K562 (cell line): ENCODE measurements at regions not wholly inside any gene's neighbourhood (a gene's known extent, or its start where the extent isn't known, plus 50 kb on each side); places are given as distances from the start of the nearest gene placed in this dataset.

Experiments used
- ATAC-seq: fragments of 200-7000 bp; cut with Tn5 transposase; 3 replicates; pipeline ENCODE4 v1.9.1; 2020; ENCODE audit warnings: moderate library complexity
- BruUV-seq: library from RNA; stranded (reverse); fragments of 400-500 nt; replicated peaks from 2 replicates; lab custom pipeline; 2021; lab: Mats Ljungman, UMichigan
- CTCF ChIA-PET: fragments of 300-600 bp; formaldehyde crosslinking; extraction: SDS; loops from one replicate; lab custom pipeline; 2021; ENCODE audit warnings: low intra/inter-chr PET ratio; lab: Yijun Ruan, JAX
- POLR2A ChIA-PET: fragments of 300-600, 350-650 bp; sonication (Branson Sonifier 250); formaldehyde crosslinking; extraction: SDS; loops from one replicate; lab custom pipeline; 2021; ENCODE audit warnings: antibody characterized with exemption, inconsistent platforms; lab: Yijun Ruan, JAX
- DNase-seq, 4 experiments: peaks; one replicate each; pipeline versions ENCODE4 v3.0.0 to v3.0.0-alpha.2; 2011 to 2018; ENCODE audit warnings: low spot score in 3 of 4, mixed read lengths in 3 of 4; ENCODE audit errors: extremely low read depth in 1 of 4
- FAIRE-seq: peaks from 2 replicates; lab custom pipeline; 2011; peaks lifted over from hg19 to GRCh38; lab: Jason Lieb, UNC
- H2AFZ ChIP-seq: 2 replicates; pipeline ENCODE4 v1.6.0; 2011; ENCODE audit warnings: low read depth, low read length, control low read depth, inconsistent platforms
- H3K27ac ChIP-seq: fragments of 200-600 bp; 3 replicates; pipeline ENCODE4 v1.8.0; 2011; ENCODE audit warnings: low read depth, mild to moderate bottlenecking, control low read depth, inconsistent platforms, low read length, moderate library complexity, mixed read lengths; ENCODE audit errors: extremely low read depth
- H3K27me3 ChIP-seq, 2 experiments: fragments of 300-600 bp in 1 of 2; 2 replicates in 1 of 2; 3 replicates in 1 of 2; pipeline versions ENCODE4 v1.6.0 to v1.8.0; 2011; ENCODE audit warnings: inconsistent platforms in 2 of 2, low read length in 2 of 2, mild to moderate bottlenecking in 1 of 2, mixed read lengths in 1 of 2, moderate library complexity in 1 of 2; ENCODE audit not compliant: control insufficient read depth in 2 of 2, insufficient read depth in 2 of 2
- H3K36me3 ChIP-seq: fragments of 300-600 bp; 3 replicates; pipeline ENCODE4 v1.8.0; 2011; ENCODE audit warnings: mild to moderate bottlenecking, low read length, inconsistent platforms; ENCODE audit not compliant: control insufficient read depth, insufficient read depth
- H3K4me1 ChIP-seq, 2 experiments: fragments of 200-600 bp in 1 of 2; replicated peaks in 1 of 2; 2 replicates in 1 of 2; 3 replicates in 1 of 2; pipeline versions ENCODE4 v1.5.1 to v1.8.0; 2011; ENCODE audit warnings: inconsistent platforms in 2 of 2, low read length in 2 of 2, mild to moderate bottlenecking in 1 of 2, mixed read lengths in 1 of 2, moderate library complexity in 1 of 2; ENCODE audit not compliant: control insufficient read depth in 2 of 2, insufficient read depth in 2 of 2
- H3K4me2 ChIP-seq: 2 replicates; pipeline ENCODE4 v1.6.1; 2011; ENCODE audit warnings: low read length, control low read depth, inconsistent platforms, mixed read lengths; ENCODE audit not compliant: insufficient read depth
- H3K4me3 ChIP-seq: fragments of 200-600 bp; sonication (generic), shearing (Covaris generic); 2 replicates; pipeline ENCODE4 v1.5.1; 2016; ENCODE audit warnings: control low read depth, inconsistent platforms
- H3K79me2 ChIP-seq: fragments of 200-600 bp; 3 replicates; pipeline ENCODE4 v1.8.0; 2011; ENCODE audit warnings: low read length, inconsistent platforms; ENCODE audit not compliant: control insufficient read depth, insufficient read depth
- H3K9ac ChIP-seq, 2 experiments: 2 replicates each; pipeline versions ENCODE4 v1.6.0 to v1.6.1; 2011; ENCODE audit warnings: low read depth in 2 of 2, low read length in 2 of 2, control low read depth in 1 of 2, inconsistent platforms in 1 of 2, mild to moderate bottlenecking in 1 of 2, mixed read lengths in 1 of 2; ENCODE audit not compliant: insufficient read depth in 1 of 2
- H3K9me1 ChIP-seq: one replicate; pipeline ENCODE4 v1.6.0; 2011; ENCODE audit warnings: inconsistent platforms, mild to moderate bottlenecking, low read length, moderate library complexity; ENCODE audit not compliant: control insufficient read depth, insufficient read depth
- H3K9me3 ChIP-seq: replicated peaks from 2 replicates; pipeline ENCODE4 v1.5.1; 2011; ENCODE audit warnings: low read depth, low read length, inconsistent platforms; ENCODE audit not compliant: control insufficient read depth, insufficient read depth
- H4K20me1 ChIP-seq: replicated peaks from 2 replicates; pipeline ENCODE4 v1.6.1; 2011; ENCODE audit warnings: low read length, inconsistent platforms, mixed read lengths; ENCODE audit not compliant: control insufficient read depth, insufficient read depth
- DPF2 ChIP-seq: fragments of 450-650 bp; IDR thresholded peaks from 2 replicates; pipeline ENCODE4 v1.6.1; 2016
- MEIS2 ChIP-seq: fragments of 450-650 bp; IDR thresholded peaks from 2 replicates; pipeline ENCODE4 v1.6.1; 2014; ENCODE audit warnings: mild to moderate bottlenecking; ENCODE audit not compliant: partially characterized antibody
- ZNF282 ChIP-seq: sonication (generic); formaldehyde crosslinking; IDR thresholded peaks from 2 replicates; pipeline ENCODE4 v1.8.1; 2023; ENCODE audit warnings: missing genetic modification reagents
- WGBS: fragments of 100-300 bp; shearing (Covaris generic); methylation state at CpG from one replicate; pipeline ENCODE4 v1.1.6; 2016; ENCODE audit warnings: low coverage, mixed read lengths; ENCODE audit not compliant: insufficient coverage; ENCODE audit errors: missing lambda C conversion rate; 5-methylcytosine and 5-hydroxymethylcytosine counted together
- in situ Hi-C: fragments of 300-500 bp; cut with MboI; formaldehyde crosslinking; loops from 4 replicates; pipeline ENCODE4 v1.15.0; 2018; ENCODE audit warnings: inconsistent platforms, mixed read lengths
- intact Hi-C: fragments of 100-400 bp; cut with micrococcal nuclease; formaldehyde crosslinking; loops from 2 replicates; pipeline ENCODE4 v1.14.2; 2022
- TF ChIP-seq, protein P1 (sequence below): fragments of 450-650 bp; formaldehyde crosslinking; IDR thresholded peaks from 2 replicates; pipeline ENCODE4 v1.4.0; 2020; ENCODE audit warnings: mild to moderate bottlenecking, mixed read lengths

DNA sequence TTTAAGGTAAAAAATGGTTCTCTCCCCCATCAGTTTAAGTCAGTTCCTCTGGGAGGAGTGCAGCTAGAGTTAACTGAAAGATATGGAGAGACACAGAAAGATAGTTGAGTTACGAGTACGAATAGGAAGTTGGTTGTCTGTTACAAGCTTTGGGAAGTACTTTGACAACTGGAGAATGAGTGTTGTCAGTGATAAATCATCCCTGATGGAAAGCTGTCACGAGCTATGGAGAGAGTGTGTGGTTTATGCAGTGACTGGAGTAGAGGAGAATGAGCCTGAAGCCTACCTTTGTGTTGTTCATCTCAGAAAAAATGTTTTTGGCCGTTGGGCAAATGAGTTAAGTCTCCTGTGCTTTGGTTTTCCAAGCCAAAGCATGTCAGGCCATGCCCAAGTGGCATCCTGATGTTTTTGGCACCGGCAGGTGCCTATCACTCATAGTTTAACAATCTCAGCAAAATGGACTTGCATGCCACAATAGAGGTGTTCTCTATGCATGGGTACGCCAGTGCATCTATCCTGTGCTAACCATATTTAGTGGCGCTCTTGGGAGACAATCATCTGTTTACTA is 350.2 kb downstream of the IRS2 start:
- Histone ChIP-seq H3K9ac (no peak overlapping the region), H3K36me3 (no peaks in the 10 kb centered on the region), H3K9me1 (no peaks in the 10 kb centered on the region), H2AFZ (no peak overlapping the region), H3K4me1 (no peaks in the 10 kb centered on the region), H3K4me3 (no peak overlapping the region), H3K27me3 (no peaks in the 10 kb centered on the region), H3K27ac (no peak overlapping the region), H3K4me2 (no peak overlapping the region), H4K20me1 (no peaks in the 10 kb centered on the region), H3K9me3 (no peaks in the 10 kb centered on the region), H3K79me2 (no peaks in the 10 kb centered on the region)
- ChIA-PET POLR2A (no interaction called here), CTCF (no interaction called here)
- 1% methylated on average over 7 of the region's 7 CpGs for WGBS
- in situ Hi-C loops (no loop called here), intact Hi-C loops (no loop called here)
- no TSS peak for BruUV-seq
- no peak for ATAC-seq
- FAIRE-seq, result no peak
- TF ChIP-seq MEIS2, result peak; percentile 3
- no peak for TF ChIP-seq ZNF282 (CRISPR knock-in tag)
- DNase-seq, result no peak

DNA sequence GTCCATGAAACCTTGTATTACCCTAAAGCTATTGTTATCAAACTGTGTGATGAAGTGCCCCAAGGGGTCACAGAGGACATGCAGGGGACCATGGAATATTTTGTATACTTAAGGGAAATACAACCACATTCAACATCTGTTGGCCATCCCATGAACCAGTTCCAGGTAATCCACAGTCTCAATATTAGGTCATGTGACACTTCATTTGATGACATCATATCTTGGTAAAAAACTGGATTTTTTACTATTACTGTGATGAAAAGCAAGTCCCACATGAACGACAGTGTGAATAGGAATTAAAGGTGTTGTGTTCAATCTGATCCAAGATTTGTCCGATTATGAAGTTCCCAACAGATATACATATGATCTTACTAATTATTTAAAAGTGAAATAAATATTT is 355.2 kb downstream of the IRS2 start:
- ATAC-seq, result no peak
- TF ChIP-seq, protein P1, sequence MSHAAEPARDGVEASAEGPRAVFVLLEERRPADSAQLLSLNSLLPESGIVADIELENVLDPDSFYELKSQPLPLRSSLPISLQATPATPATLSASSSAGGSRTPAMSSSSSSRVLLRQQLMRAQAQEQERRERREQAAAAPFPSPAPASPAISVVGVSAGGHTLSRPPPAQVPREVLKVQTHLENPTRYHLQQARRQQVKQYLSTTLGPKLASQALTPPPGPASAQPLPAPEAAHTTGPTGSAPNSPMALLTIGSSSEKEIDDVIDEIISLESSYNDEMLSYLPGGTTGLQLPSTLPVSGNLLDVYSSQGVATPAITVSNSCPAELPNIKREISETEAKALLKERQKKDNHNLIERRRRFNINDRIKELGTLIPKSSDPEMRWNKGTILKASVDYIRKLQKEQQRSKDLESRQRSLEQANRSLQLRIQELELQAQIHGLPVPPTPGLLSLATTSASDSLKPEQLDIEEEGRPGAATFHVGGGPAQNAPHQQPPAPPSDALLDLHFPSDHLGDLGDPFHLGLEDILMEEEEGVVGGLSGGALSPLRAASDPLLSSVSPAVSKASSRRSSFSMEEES, result peak; percentile 39
- no peak for TF ChIP-seq DPF2
- TF ChIP-seq, all 486 proteins: peak for 1
- Histone ChIP-seq H3K9me3 (no peaks in the 10 kb centered on the region), H3K27me3 (no peaks in the 10 kb centered on the region), H3K27ac (no peak overlapping the region), H3K4me1 (no peaks in the 10 kb centered on the region), H3K4me3 (no peak overlapping the region), H2AFZ (no peak overlapping the region), H3K36me3 (no peaks in the 10 kb centered on the region), H4K20me1 (no peaks in the 10 kb centered on the region), H3K4me2 (no peak overlapping the region), H3K79me2 (no peaks in the 10 kb centered on the region), H3K9me1 (no peaks in the 10 kb centered on the region), H3K9ac (no peak overlapping the region)
- in situ Hi-C loops, result no loop called here
- FAIRE-seq (no peak), DNase-seq (no peak)
- ChIA-PET POLR2A (no interaction called here), CTCF (no interaction called here)
- no TSS peak for BruUV-seq
- WGBS, result 0% methylated on average over 2 of the region's 2 CpGs
- intact Hi-C loops, result no loop called here
